Stimulated activated CD4-positive, alpha-beta T cell treated with anti-CD3 and anti-CD28 coated beads, Interleukin-1b, Interleukin-23, amount 100 ng/mL, for 24 hours (primary cell): ENCODE measurements at regions not wholly inside any gene's neighbourhood (a gene's known extent, or its start where the extent isn't known, plus 50 kb on each side); places are given as distances from the start of the nearest gene placed in this dataset.
"Not testable (repeated sequence)": the region's sequence is repeated elsewhere in the genome, so short reads cannot be mapped to it uniquely, and the experiment has no call there.

Experiments used
- DNase-seq, 4 experiments: peaks; one replicate each; pipeline ENCODE4 v3.0.0-alpha.2; 2020; ENCODE audit warnings: low read depth in 4 of 4, low spot score in 1 of 4

DNA sequence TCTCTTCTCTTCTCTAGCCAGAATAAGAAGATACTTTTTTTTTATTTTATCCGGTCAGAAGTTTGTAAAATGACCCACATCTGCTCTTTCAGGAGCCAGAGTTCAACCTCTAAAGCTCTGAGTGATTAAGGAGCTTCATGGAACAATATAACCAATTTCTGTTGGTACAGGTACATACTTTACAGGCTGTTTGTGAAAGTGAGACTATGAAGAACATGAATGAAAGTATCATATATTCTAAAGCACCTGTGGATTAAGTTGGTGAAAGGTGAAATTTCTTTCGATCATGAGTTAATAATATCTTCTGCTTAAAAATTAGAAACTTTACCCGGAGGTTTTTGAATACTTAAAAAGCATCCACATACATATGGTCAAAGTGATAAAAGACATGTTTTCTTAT lies 65.2 kb downstream of the DMRT2 start:
- no peak for DNase-seq

DNA sequence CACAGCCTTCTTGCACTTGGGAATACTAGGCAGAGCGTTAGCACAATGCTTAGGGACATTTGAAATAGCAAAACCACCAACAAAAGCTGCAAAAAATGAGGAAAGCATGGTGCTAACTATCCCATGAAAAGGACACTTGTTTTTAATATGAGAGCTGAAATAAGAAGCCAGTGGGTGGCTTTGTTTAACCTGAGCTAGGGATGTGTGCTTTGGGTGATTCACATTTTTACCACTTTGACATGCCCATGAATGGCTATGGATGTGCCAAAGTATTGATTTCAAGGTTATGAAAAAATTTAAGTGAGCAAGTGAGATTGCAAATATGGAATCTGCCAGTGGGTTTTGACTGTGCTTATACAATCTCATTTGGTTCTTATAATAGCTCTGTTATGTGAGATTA lies 67.3 kb downstream of the DMRT2 start:
- DNase-seq: no peak

- DNase-seq: no peak
Measured at GRCh38 chr9:1120500-1121165, 70.5 kb downstream of the DMRT2 start.

- DNase-seq: no peak
Measured at GRCh38 chr9:1125741-1126140, 75.6 kb downstream of the DMRT2 start.

DNA sequence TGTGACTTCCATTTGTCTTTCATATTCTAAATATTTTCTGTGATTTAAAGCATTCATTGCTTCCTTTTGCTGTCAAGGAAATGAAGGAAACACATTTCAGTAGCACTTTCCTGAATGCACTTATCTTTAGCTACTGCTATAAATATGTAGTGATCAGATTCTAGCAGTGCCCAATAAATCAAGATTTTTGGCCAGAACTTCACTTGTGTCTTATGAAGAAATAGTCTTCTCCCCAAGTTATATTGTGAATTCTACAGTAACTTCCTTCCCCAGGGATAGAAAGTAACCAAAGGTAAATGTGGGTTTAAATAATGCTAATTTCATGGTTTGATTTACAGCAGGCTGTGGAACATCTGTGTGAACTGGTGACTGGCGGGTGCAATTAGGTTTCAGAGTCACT lies 77.9 kb downstream of the DMRT2 start:
- no peak for DNase-seq

GRCh38 chr9:1129382-1129781 lies 79.2 kb downstream of the DMRT2 start:
- DNase-seq: no peak

DNA sequence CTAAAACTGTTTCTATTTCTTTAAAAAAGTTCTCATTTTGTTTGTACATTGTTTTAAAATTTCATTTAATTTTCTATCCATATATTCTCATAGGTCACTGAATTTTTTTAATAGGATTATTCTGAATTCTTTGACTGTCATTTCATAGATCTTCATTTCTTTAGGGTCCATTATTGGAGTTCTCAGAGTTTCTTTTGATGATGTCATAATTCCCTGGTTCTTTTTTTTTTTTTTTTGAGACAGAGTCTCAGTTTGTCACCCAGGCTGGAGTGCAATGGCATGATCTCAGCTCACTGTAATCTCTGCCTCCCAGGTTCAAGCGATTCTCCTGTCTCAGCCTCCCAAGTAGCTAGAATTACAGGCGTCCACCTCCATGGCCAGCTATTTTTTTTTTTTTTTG lies 89.9 kb downstream of the DMRT2 start:
- DNase-seq: no peak

DNA sequence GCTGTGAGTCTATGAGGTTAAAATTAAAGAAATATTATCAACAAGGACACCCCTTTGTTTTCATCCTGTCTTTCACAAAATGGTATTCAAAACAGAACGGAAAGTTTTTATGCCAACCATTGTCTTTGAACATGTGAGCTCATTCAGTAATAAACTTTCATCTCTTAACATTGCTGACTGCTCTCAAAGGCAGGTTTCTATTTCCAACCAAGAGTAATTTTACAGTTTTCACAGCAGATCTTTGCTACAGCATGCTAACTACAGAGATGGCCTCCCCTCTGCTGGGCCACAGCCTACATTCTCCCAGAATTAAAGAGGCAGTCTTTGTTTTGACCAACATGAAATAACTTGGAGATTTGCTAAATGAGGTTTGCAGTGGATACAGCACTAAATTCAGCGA lies 101.5 kb downstream of the DMRT2 start:
- DNase-seq: no peak

- DNase-seq: no peak
Measured at GRCh38 chr9:1152171-1152570, 102.0 kb downstream of the DMRT2 start.

GRCh38 chr9:1154739-1155138 lies 104.6 kb downstream of the DMRT2 start:
- no peak for DNase-seq

- no peak for DNase-seq
Measured at GRCh38 chr9:1155602-1156001, 105.4 kb downstream of the DMRT2 start.

- DNase-seq: no peak
Measured at GRCh38 chr9:1156794-1157550, 106.8 kb downstream of the DMRT2 start.

DNA sequence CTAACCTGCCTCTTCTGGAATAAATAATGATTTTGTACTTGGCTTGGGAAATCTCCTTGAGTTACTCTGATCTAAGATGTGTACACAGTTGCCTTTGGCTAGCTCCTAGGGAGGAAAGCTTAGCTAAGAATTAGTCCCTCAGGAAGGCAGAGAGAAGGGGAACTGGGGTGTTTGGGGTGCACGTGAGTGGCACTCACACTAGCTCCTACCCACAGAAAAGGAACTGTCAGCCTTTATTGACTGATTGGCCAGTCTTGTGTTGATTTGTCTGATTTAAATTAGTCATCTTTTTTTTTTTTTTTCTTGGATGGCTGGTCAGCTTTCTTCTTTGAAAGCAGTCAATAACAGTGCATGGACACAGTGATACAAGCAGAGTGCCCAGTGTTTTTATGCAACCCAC lies 107.7 kb downstream of the DMRT2 start:
- DNase-seq: no peak

- DNase-seq: no peak
Measured at GRCh38 chr9:1170918-1171317, 120.8 kb downstream of the DMRT2 start.

DNA sequence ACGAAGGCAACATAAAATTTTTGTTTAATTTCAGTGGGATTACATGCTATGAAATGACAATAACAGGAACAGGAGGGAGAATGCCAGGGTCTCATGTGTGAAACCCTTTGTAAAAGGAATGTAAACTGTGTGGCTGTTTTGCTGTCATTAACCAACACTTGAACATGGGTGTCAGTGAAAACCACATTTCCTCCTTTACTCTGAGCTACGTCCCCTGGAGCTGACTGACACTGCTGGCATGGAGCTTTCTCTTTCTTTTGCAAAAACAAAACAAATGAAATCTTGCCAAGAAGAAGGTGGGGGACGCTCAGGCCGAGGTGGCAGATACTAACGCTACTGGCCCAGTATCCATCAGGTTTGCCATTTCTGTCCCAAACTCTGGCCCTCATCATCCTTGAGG lies 121.4 kb downstream of the DMRT2 start:
- DNase-seq: no peak

DNA sequence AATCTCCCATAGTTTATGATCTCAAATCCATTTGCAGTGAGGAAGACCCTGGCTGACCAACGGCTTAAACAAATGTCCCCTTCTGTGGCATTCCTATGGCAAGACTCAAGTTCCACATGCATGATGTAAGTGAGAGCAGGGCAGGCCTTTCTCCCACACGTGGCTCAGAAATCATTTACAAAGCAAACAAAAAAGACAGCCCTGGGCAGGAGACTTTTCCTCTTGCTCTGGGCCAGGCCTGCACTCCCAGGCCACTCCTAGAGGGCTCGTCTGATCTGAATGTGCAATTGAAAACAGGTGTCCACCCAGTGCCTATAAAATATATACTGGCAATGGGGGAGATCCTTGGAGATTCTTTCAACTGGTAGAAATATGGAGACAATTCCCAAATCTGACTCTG lies 123.1 kb downstream of the DMRT2 start:
- no peak for DNase-seq

- DNase-seq: no peak
Measured at GRCh38 chr9:1173993-1174392, 123.8 kb downstream of the DMRT2 start.

- DNase-seq: no peak
Measured at GRCh38 chr9:1179366-1179765, 129.2 kb downstream of the DMRT2 start.

- no peak for DNase-seq
Measured at GRCh38 chr9:1184146-1184545, 134.0 kb downstream of the DMRT2 start.

DNA sequence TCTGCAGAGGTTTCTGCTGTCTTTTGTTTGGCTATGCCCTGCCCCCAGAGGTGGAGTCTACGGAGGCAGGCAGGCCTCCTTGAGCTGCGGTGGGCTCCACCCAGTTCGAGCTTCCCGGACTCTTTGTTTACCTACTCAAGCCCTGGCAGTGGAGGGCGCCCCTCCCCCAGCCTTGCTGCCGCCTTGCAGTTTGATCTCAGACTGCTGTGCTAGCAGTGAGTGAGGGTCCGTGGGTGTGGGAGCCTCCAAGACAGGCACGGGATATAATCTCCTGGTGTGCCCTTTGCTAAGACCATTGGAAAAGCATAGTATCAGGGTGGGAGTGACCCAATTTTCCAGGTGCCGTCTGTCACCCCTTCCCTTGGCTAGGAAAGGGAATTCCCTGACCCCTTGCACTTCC lies 137.0 kb downstream of the DMRT2 start:
- DNase-seq: not testable (repeated sequence)

DNA sequence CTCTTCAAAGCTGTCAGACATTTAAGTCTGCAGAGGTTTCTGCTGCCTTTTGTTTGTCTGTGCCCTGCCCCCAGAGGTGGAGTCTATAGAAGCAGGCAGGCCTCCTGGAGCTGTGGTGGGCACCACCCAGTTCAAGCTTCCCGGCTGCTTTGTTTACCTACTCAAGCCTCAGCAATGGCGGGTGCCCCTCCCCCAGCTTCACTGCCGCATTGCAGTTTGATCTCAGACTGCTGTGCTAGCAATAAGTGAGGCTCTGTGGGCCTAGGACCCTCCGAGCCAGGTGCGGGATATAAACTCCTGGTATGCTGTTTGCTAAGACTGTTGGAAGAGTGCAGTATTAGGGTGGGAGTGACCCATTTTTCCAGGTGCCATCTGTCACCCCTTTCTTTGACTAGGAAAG lies 145.5 kb downstream of the DMRT2 start:
- not testable (repeated sequence) for DNase-seq

DNA sequence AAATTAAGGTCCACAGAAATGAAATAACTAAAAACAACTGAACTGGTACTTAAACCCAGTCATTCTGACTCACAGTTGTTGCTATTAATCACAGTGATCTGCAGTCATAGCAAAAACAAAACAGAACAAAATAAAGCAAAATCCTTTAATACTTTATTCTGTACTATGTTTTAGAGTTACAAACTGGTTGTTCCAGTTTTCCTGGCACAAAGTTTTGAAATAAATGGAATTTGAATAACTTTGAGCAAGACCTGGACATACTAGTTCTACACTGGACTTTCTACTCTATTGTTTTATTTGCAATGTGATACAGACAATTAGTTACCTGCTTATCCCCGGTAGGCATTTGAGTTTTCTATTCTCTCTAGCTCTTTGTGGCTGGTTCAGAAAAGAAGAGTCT lies 147.9 kb downstream of the DMRT2 start:
- DNase-seq: no peak

DNA sequence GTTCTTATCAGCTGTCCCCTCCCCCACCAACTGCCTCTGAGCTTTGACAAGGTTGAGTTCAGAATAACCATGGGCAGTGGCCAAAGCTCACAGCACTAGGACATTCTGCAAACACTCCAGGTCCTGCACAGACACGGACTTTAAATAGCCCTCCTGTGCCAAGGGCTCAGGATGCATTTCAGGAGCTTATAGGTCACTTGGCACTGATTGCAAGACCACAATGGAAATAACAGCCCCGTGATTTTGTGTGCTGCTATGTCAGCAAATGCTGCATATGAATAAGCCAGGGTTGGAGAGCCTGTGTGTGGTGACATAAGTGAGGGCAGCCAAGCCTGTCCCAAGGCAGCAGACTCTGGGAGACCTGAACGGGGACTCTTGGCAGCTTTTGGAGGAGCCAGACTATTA lies 150.7 kb downstream of the DMRT2 start:
- DNase-seq: no peak
